ENCODE measurements at regions not wholly inside any gene's neighbourhood (a gene's known extent, or its start where the extent isn't known, plus 50 kb on each side); places are given as distances from the start of the nearest gene placed in this dataset.

- DNase-seq = no peak
Measured at GRCh38 chrX:41973208-41973607, 49.9 kb upstream of the CASK start.

Measured in stimulated activated CD4-positive, alpha-beta T cell treated with anti-CD3 and anti-CD28 coated beads, Interleukin-15, amount 100 ng/mL, for 24 hours (primary cell).